WTC11 (cell line): ENCODE measurements at regions not wholly inside any gene's neighbourhood (a gene's known extent, or its start where the extent isn't known, plus 50 kb on each side); places are given as distances from the start of the nearest gene placed in this dataset.

ENCODE experiments used
- ATF1 ChIP-seq: sonication (generic); formaldehyde crosslinking; IDR thresholded peaks from 2 replicates; pipeline ENCODE4 v1.8.1; 2023; ENCODE audit warnings: mild to moderate bottlenecking, moderate library complexity, missing genetic modification reagents
- FOXP1 ChIP-seq: sonication (generic); formaldehyde crosslinking; IDR thresholded peaks from 2 replicates; pipeline ENCODE4 v1.8.0; 2022; ENCODE audit warnings: missing genetic modification reagents, mild to moderate bottlenecking, moderate library complexity, borderline replicate concordance
- TF ChIP-seq, protein P1 (sequence below): sonication (generic); formaldehyde crosslinking; IDR thresholded peaks from 2 replicates; pipeline ENCODE4 v1.8.1; 2023; ENCODE audit warnings: mild to moderate bottlenecking, missing genetic modification reagents, moderate library complexity
- TF ChIP-seq, protein P2 (sequence below): fragments of 200-600 bp; IDR thresholded peaks from 2 replicates; pipeline ENCODE4 v1.8.0; 2022; ENCODE audit warnings: antibody characterized with exemption
- TF ChIP-seq, protein P3 (sequence below): sonication (generic); formaldehyde crosslinking; IDR thresholded peaks from 2 replicates; pipeline ENCODE4 v1.8.0; 2022; ENCODE audit warnings: mild to moderate bottlenecking, missing genetic modification reagents

DNA sequence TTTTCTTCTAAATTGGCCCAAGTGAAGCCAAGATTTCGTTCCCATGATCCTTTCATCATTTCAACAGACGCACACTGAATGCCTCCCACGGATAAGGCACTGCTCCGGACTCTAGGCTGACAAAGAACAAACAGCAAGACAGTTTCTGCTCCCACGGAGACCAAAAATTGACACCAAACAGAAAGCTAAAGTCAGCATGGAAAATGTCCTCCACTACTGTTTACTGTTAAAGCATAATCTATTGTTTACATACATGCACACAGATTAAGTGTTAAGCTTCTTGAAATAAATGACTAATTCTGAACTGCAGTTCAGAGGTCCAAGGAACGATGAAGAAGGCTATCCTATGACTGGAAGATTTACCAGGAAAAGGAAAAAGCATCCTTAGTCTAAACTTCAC is 199.6 kb downstream of the AASDH start:
- TF ChIP-seq ATF1: no peak
- TF ChIP-seq, protein P1, sequence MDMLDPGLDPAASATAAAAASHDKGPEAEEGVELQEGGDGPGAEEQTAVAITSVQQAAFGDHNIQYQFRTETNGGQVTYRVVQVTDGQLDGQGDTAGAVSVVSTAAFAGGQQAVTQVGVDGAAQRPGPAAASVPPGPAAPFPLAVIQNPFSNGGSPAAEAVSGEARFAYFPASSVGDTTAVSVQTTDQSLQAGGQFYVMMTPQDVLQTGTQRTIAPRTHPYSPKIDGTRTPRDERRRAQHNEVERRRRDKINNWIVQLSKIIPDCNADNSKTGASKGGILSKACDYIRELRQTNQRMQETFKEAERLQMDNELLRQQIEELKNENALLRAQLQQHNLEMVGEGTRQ (CRISPR knock-in tag): no peak
- TF ChIP-seq, protein P2, sequence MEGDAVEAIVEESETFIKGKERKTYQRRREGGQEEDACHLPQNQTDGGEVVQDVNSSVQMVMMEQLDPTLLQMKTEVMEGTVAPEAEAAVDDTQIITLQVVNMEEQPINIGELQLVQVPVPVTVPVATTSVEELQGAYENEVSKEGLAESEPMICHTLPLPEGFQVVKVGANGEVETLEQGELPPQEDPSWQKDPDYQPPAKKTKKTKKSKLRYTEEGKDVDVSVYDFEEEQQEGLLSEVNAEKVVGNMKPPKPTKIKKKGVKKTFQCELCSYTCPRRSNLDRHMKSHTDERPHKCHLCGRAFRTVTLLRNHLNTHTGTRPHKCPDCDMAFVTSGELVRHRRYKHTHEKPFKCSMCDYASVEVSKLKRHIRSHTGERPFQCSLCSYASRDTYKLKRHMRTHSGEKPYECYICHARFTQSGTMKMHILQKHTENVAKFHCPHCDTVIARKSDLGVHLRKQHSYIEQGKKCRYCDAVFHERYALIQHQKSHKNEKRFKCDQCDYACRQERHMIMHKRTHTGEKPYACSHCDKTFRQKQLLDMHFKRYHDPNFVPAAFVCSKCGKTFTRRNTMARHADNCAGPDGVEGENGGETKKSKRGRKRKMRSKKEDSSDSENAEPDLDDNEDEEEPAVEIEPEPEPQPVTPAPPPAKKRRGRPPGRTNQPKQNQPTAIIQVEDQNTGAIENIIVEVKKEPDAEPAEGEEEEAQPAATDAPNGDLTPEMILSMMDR: no peak
- TF ChIP-seq, protein P3, sequence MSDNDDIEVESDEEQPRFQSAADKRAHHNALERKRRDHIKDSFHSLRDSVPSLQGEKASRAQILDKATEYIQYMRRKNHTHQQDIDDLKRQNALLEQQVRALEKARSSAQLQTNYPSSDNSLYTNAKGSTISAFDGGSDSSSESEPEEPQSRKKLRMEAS (CRISPR knock-in tag): no peak
- TF ChIP-seq FOXP1: no peak
